OCI-LY1 (cell line): ENCODE measurements at regions not wholly inside any gene's neighbourhood (a gene's known extent, or its start where the extent isn't known, plus 50 kb on each side); places are given as distances from the start of the nearest gene placed in this dataset.

Experiments
- H2AFZ ChIP-seq: fragments of 200-600 bp; sonication (generic), shearing (Covaris generic); 2 replicates; pipeline ENCODE4 v1.6.0; 2014; ENCODE audit warnings: antibody characterized with exemption, mild to moderate bottlenecking, low read length
- H3F3A ChIP-seq: fragments of 200-600 bp; sonication (generic), shearing (Covaris generic); 2 replicates; pipeline ENCODE4 v1.6.0; 2014; ENCODE audit warnings: mild to moderate bottlenecking, antibody characterized with exemption, low read length, moderate library complexity; ENCODE audit not compliant: insufficient read depth
- H3K27ac ChIP-seq: fragments of 200-600 bp; sonication (generic); 2 replicates; pipeline ENCODE4 v1.5.1; 2014; ENCODE audit warnings: low read length, mixed run types, mild to moderate bottlenecking, low read depth; ENCODE audit not compliant: poor library complexity, severe bottlenecking
- H3K27me3 ChIP-seq: fragments of 200-600 bp; sonication (generic); 2 replicates; pipeline ENCODE4 v1.6.0; 2014; ENCODE audit warnings: antibody characterized with exemption, mild to moderate bottlenecking, low read length, moderate library complexity; ENCODE audit not compliant: insufficient read depth
- H3K36me3 ChIP-seq: fragments of 200-600 bp; sonication (generic); 2 replicates; pipeline ENCODE4 v1.6.1; 2014; ENCODE audit warnings: mild to moderate bottlenecking, antibody characterized with exemption, low read length, moderate library complexity, mixed read lengths; ENCODE audit not compliant: insufficient read depth
- H3K4me1 ChIP-seq: fragments of 200-600 bp; sonication (generic); 2 replicates; pipeline ENCODE4 v1.5.1; 2014; ENCODE audit warnings: mild to moderate bottlenecking, low read length, moderate library complexity; ENCODE audit not compliant: insufficient read depth, severe bottlenecking
- H3K4me2 ChIP-seq: fragments of 200-600 bp; sonication (generic), shearing (Covaris generic); 2 replicates; pipeline ENCODE4 v1.6.1; 2014; ENCODE audit warnings: low read length
- H3K4me3 ChIP-seq: fragments of 200-600 bp; sonication (generic); 2 replicates; pipeline ENCODE4 v1.5.1; 2014; ENCODE audit warnings: low read length, low read depth, mild to moderate bottlenecking, mixed read lengths; ENCODE audit not compliant: poor library complexity, severe bottlenecking
- H3K79me2 ChIP-seq: fragments of 200-600 bp; shearing (Covaris generic); 2 replicates; pipeline ENCODE4 v1.6.1; 2016; ENCODE audit warnings: mixed run types, low read length, mixed read lengths; ENCODE audit not compliant: insufficient read depth
- H3K9ac ChIP-seq: fragments of 200-600 bp; sonication (generic), shearing (Covaris generic); 2 replicates; pipeline ENCODE4 v1.6.1; 2014; ENCODE audit warnings: mild to moderate bottlenecking, low read length, mixed read lengths
- H3K9me2 ChIP-seq: fragments of 200-600 bp; sonication (generic), shearing (Covaris generic); 2 replicates; pipeline ENCODE4 v1.6.1; 2014; ENCODE audit warnings: low read depth, mild to moderate bottlenecking, low read length, mixed read lengths
- H3K9me3 ChIP-seq: fragments of 200-600 bp; shearing (Covaris generic); 2 replicates; pipeline ENCODE4 v1.6.1; 2014; ENCODE audit warnings: low read length, mixed read lengths
- H4K20me1 ChIP-seq: fragments of 200-600 bp; sonication (generic), shearing (Covaris generic); 2 replicates; pipeline ENCODE4 v1.6.0; 2016; ENCODE audit warnings: mild to moderate bottlenecking, low read length; ENCODE audit not compliant: insufficient read depth
- EZH2 ChIP-seq: fragments of 200-600 bp; sonication (generic), shearing (Covaris generic); IDR thresholded peaks from 2 replicates; pipeline ENCODE4 v1.8.0; 2017; ENCODE audit warnings: borderline replicate concordance, mixed run types, mild to moderate bottlenecking, antibody characterized with exemption, low read length, moderate library complexity, mixed read lengths
- TF ChIP-seq, protein P1 (sequence below): fragments of 200-600 bp; sonication (generic), shearing (Covaris generic); IDR thresholded peaks from 2 replicates; pipeline ENCODE4 v1.5.1; 2017; ENCODE audit warnings: mild to moderate bottlenecking, antibody characterized with exemption, low read length, moderate library complexity, mixed read lengths

DNA sequence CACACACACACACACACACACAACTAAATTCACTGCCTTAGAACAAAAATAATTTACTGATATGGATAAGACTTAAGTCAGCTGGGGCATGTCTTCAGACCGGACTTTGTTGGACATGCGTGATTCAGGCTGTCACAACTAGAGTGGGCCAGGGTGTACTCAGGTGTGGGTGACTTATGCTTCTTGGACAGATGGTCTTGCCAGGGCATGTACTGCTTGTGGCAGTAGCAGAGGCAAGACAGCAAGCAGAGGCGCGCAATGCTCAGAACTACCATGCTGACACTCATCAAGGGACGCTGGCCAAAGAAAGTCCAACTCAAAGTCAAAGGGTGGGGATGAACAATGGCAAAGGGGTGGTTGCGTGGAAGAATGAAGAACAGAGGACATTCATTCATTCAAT lies 437.5 kb downstream of the CBLN4 start:
- Histone ChIP-seq H3K9me3 (no peaks in the 10 kb centered on the region), H3F3A (no peaks in the 10 kb centered on the region), H3K9ac (no peak overlapping the region), H3K27me3 (no peaks in the 10 kb centered on the region), H4K20me1 (no peaks in the 10 kb centered on the region), H3K4me1 (no peaks in the 10 kb centered on the region), H3K4me2 (no peak overlapping the region), H2AFZ (no peak overlapping the region), H3K79me2 (no peaks in the 10 kb centered on the region), H3K9me2 (no peaks in the 10 kb centered on the region), H3K27ac (no peak overlapping the region), H3K4me3 (no peak overlapping the region), H3K36me3 (no peaks in the 10 kb centered on the region)
- TF ChIP-seq, protein P1, sequence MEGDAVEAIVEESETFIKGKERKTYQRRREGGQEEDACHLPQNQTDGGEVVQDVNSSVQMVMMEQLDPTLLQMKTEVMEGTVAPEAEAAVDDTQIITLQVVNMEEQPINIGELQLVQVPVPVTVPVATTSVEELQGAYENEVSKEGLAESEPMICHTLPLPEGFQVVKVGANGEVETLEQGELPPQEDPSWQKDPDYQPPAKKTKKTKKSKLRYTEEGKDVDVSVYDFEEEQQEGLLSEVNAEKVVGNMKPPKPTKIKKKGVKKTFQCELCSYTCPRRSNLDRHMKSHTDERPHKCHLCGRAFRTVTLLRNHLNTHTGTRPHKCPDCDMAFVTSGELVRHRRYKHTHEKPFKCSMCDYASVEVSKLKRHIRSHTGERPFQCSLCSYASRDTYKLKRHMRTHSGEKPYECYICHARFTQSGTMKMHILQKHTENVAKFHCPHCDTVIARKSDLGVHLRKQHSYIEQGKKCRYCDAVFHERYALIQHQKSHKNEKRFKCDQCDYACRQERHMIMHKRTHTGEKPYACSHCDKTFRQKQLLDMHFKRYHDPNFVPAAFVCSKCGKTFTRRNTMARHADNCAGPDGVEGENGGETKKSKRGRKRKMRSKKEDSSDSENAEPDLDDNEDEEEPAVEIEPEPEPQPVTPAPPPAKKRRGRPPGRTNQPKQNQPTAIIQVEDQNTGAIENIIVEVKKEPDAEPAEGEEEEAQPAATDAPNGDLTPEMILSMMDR: no peak
- no peak for TF ChIP-seq EZH2

GRCh38 chr20:55565096-55565773 lies 440.1 kb downstream of the CBLN4 start:
- H3K4me3 ChIP-seq: no peak overlapping the region
- H3F3A ChIP-seq: no peaks in the 10 kb centered on the region
- no peak overlapping the region for H2AFZ ChIP-seq
- H3K4me1 ChIP-seq: no peaks in the 10 kb centered on the region
- H3K4me2 ChIP-seq: no peak overlapping the region
- no peaks in the 10 kb centered on the region for H3K36me3 ChIP-seq
- H3K9ac ChIP-seq: no peak overlapping the region
- H3K27me3 ChIP-seq: no peaks in the 10 kb centered on the region
- no peak overlapping the region for H3K27ac ChIP-seq
- H3K79me2 ChIP-seq: no peaks in the 10 kb centered on the region
- no peaks in the 10 kb centered on the region for H4K20me1 ChIP-seq
- H3K9me2 ChIP-seq: no peaks in the 10 kb centered on the region
- no peak for TF ChIP-seq EZH2
- TF ChIP-seq, protein P1: no peak
- H3K9me3 ChIP-seq: no peaks in the 10 kb centered on the region

- no peak overlapping the region for H3K4me2 ChIP-seq
- H3K27ac ChIP-seq: no peak overlapping the region
- H3K4me1 ChIP-seq: no peaks in the 10 kb centered on the region
- no peaks in the 10 kb centered on the region for H3F3A ChIP-seq
- no peaks in the 10 kb centered on the region for H3K79me2 ChIP-seq
- no peak overlapping the region for H2AFZ ChIP-seq
- no peak overlapping the region for H3K4me3 ChIP-seq
- no peaks in the 10 kb centered on the region for H4K20me1 ChIP-seq
- H3K27me3 ChIP-seq: no peaks in the 10 kb centered on the region
- H3K9me3 ChIP-seq: no peaks in the 10 kb centered on the region
- H3K36me3 ChIP-seq: no peaks in the 10 kb centered on the region
- TF ChIP-seq, protein P1: no peak
- TF ChIP-seq EZH2: no peak
- no peak overlapping the region for H3K9ac ChIP-seq
- H3K9me2 ChIP-seq: no peaks in the 10 kb centered on the region
These were observed 444.1 kb downstream of the CBLN4 start for GRCh38 chr20:55561259-55561658.
